WTC11 (cell line): ENCODE measurements at regions not wholly inside any gene's neighbourhood (a gene's known extent, or its start where the extent isn't known, plus 50 kb on each side); places are given as distances from the start of the nearest gene placed in this dataset.

ENCODE experiments used
- ATAC-seq: fragments of 200-7000 bp; cut with Tn5 transposase; 2 replicates; pipeline ENCODE4 v1.10.0; 2021; ENCODE audit warnings: mild to moderate bottlenecking, moderate library complexity
- CTCF ChIA-PET: fragments of 300-600 bp; sonication (Branson Sonifier 250); formaldehyde crosslinking; loops from one replicate; lab custom pipeline; 2021; ENCODE audit warnings: antibody characterized with exemption; lab: Charles Lee
- POLR2A ChIA-PET: fragments of 350-600 bp; sonication (Branson Sonifier 250); formaldehyde crosslinking; loops from one replicate; lab custom pipeline; 2021; ENCODE audit warnings: antibody characterized with exemption; lab: Charles Lee
- DNase-seq: peaks from one replicate; pipeline ENCODE4 v3.0.0; 2021; ENCODE audit warnings: low spot score
- H3K27ac Mint-ChIP-seq: 2 replicates; pipeline ENCODE4 v1.8.0; 2021; ENCODE audit warnings: mixed read lengths
- H3K27me3 Mint-ChIP-seq: 2 replicates; pipeline ENCODE4 v1.8.0; 2021; ENCODE audit warnings: low read depth, mild to moderate bottlenecking, moderate library complexity, mixed read lengths
- H3K36me3 Mint-ChIP-seq: 2 replicates; pipeline ENCODE4 v1.8.0; 2021; ENCODE audit warnings: mixed read lengths
- H3K4me1 Mint-ChIP-seq: 2 replicates; pipeline ENCODE4 v1.8.0; 2022; ENCODE audit warnings: mixed read lengths
- H3K4me3 Mint-ChIP-seq: 2 replicates; pipeline ENCODE4 v1.8.0; 2021; ENCODE audit warnings: mild to moderate bottlenecking, moderate library complexity, mixed read lengths
- H3K9me3 Mint-ChIP-seq: 2 replicates; pipeline ENCODE4 v1.8.0; 2021; ENCODE audit warnings: mixed read lengths
- ATF3 ChIP-seq: sonication (generic); formaldehyde crosslinking; conservative IDR thresholded peaks from 2 replicates; pipeline ENCODE4 v1.8.1; 2022; ENCODE audit warnings: mild to moderate bottlenecking, missing genetic modification reagents
- ATF6 ChIP-seq: sonication (generic); formaldehyde crosslinking; IDR thresholded peaks from 2 replicates; pipeline ENCODE4 v1.8.1; 2023; ENCODE audit warnings: mild to moderate bottlenecking, missing genetic modification reagents
- CDX4 ChIP-seq: fragments of 250-450 bp; sonication (Bioruptor Pico); IDR thresholded peaks from 2 replicates; pipeline ENCODE4 v1.9.0; 2021; ENCODE audit warnings: moderate library complexity, mild to moderate bottlenecking, inconsistent platforms, borderline replicate concordance
- E2F1 ChIP-seq: sonication (generic); formaldehyde crosslinking; IDR thresholded peaks from 2 replicates; pipeline ENCODE4 v1.8.0; 2022; ENCODE audit warnings: mild to moderate bottlenecking, missing genetic modification reagents
- E2F4 ChIP-seq: sonication (generic); formaldehyde crosslinking; IDR thresholded peaks from 2 replicates; pipeline ENCODE4 v1.8.1; 2022; ENCODE audit warnings: low read depth, mild to moderate bottlenecking, moderate library complexity, missing genetic modification reagents, borderline replicate concordance
- ETV6 ChIP-seq: sonication (generic); formaldehyde crosslinking; IDR thresholded peaks from 2 replicates; pipeline ENCODE4 v1.8.1; 2022; ENCODE audit warnings: mild to moderate bottlenecking, missing genetic modification reagents
- FOXK1 ChIP-seq: sonication (generic); formaldehyde crosslinking; IDR thresholded peaks from 2 replicates; pipeline ENCODE4 v1.8.0; 2022; ENCODE audit warnings: mild to moderate bottlenecking, moderate library complexity, missing genetic modification reagents
- FOXP1 ChIP-seq: sonication (generic); formaldehyde crosslinking; IDR thresholded peaks from 2 replicates; pipeline ENCODE4 v1.8.0; 2022; ENCODE audit warnings: missing genetic modification reagents, mild to moderate bottlenecking, moderate library complexity, borderline replicate concordance
- IRF1 ChIP-seq: sonication (generic); formaldehyde crosslinking; IDR thresholded peaks from 2 replicates; pipeline ENCODE4 v1.8.0; 2023; ENCODE audit warnings: missing genetic modification reagents
- KAT7 ChIP-seq: sonication (generic); formaldehyde crosslinking; IDR thresholded peaks from 2 replicates; pipeline ENCODE4 v1.8.1; 2023; ENCODE audit warnings: missing genetic modification reagents, mild to moderate bottlenecking, borderline replicate concordance
- MAX ChIP-seq: sonication (generic); formaldehyde crosslinking; IDR thresholded peaks from 2 replicates; pipeline ENCODE4 v1.8.0; 2022; ENCODE audit warnings: mild to moderate bottlenecking, missing genetic modification reagents
- MXD4 ChIP-seq: fragments of 250-450 bp; sonication (Bioruptor Pico); IDR thresholded peaks from 2 replicates; pipeline ENCODE4 v1.8.0; 2021; ENCODE audit warnings: mild to moderate bottlenecking, moderate library complexity, borderline replicate concordance
- NFE2L1 ChIP-seq: sonication (generic); formaldehyde crosslinking; IDR thresholded peaks from 2 replicates; pipeline ENCODE4 v1.8.1; 2023; ENCODE audit warnings: missing genetic modification reagents
- NR2C2 ChIP-seq: sonication (generic); formaldehyde crosslinking; IDR thresholded peaks from 2 replicates; pipeline ENCODE4 v1.8.0; 2022; ENCODE audit warnings: mild to moderate bottlenecking, missing genetic modification reagents
- PRRX2 ChIP-seq: fragments of 250-450 bp; sonication (Bioruptor Pico); IDR thresholded peaks from 2 replicates; pipeline ENCODE4 v1.8.0; 2021; ENCODE audit warnings: mild to moderate bottlenecking
- TEAD4 ChIP-seq: sonication (generic); formaldehyde crosslinking; IDR thresholded peaks from 2 replicates; pipeline ENCODE4 v1.8.0; 2022; ENCODE audit warnings: mild to moderate bottlenecking, missing genetic modification reagents
- ZNF219 ChIP-seq: sonication (generic); formaldehyde crosslinking; IDR thresholded peaks from 2 replicates; pipeline ENCODE4 v1.8.0; 2023; ENCODE audit warnings: missing genetic modification reagents, mild to moderate bottlenecking, borderline replicate concordance
- ZNF232 ChIP-seq: sonication (generic); formaldehyde crosslinking; IDR thresholded peaks from 2 replicates; pipeline ENCODE4 v1.8.0; 2022; ENCODE audit warnings: mild to moderate bottlenecking, missing genetic modification reagents
- ZNF317 ChIP-seq: sonication (generic); formaldehyde crosslinking; IDR thresholded peaks from 2 replicates; pipeline ENCODE4 v1.8.1; 2023; ENCODE audit warnings: low read depth, mild to moderate bottlenecking, moderate library complexity, missing genetic modification reagents, borderline replicate concordance
- ZNF416 ChIP-seq: fragments of 250-450 bp; sonication (Bioruptor Pico); IDR thresholded peaks from 2 replicates; pipeline ENCODE4 v1.9.0; 2021; ENCODE audit warnings: mild to moderate bottlenecking, inconsistent platforms
- ZNF425 ChIP-seq: fragments of 250-450 bp; sonication (Bioruptor Pico); conservative IDR thresholded peaks from 2 replicates; pipeline ENCODE4 v1.9.0; 2021; ENCODE audit warnings: mild to moderate bottlenecking

- CTCF ChIA-PET: interaction anchor here (1.7 to 2.2 kb wide), 2 partner anchors 8 to 10 kb away, joined by 8 read pairs; no protein-coding TSS in a partner anchor
- Mint-ChIP-seq H3K27ac (peak overlapping the region; percentile 96), H3K36me3 (no peaks in the 10 kb centered on the region; the same call in 1 of the 2 replicates), H3K4me3 (peak overlapping the region; percentile 89), H3K27me3 (no peaks in the 10 kb centered on the region; the same call in 1 of the 2 replicates), H3K9me3 (no peaks in the 10 kb centered on the region), H3K4me1 (peaks cover 32% of the 10 kb centered on the region)
- DNase-seq (peak; percentile 54), ATAC-seq (peak; percentile 21)
- POLR2A ChIA-PET: interaction anchor here (7.4 kb wide), 1 partner anchor 10 kb away, joined by 58 read pairs; no protein-coding TSS in a partner anchor
- TF ChIP-seq MXD4 (CRISPR knock-in tag) (no peak), ATF6 (CRISPR knock-in tag) (no peak), KAT7 (CRISPR knock-in tag) (no peak), ZNF416 (0 out of 2 replicates have a peak, but pooled peaks have one; percentile 8), E2F1 (no peak), ZNF425 (CRISPR knock-in tag) (no peak), MAX (CRISPR knock-in tag) (peak; percentile 58; the same call in 1 of the 2 replicates), TEAD4 (CRISPR knock-in tag) (no peak), IRF1 (CRISPR knock-in tag) (no peak), NFE2L1 (CRISPR knock-in tag) (no peak), ETV6 (0 out of 2 replicates have a peak, but pooled peaks have one; percentile 22), E2F4 (CRISPR knock-in tag) (no peak), ZNF317 (CRISPR knock-in tag) (no peak)
Measured at GRCh38 chrX:40158036-40158706, 60.4 kb upstream of the BCOR start.

- H3K4me1 Mint-ChIP-seq: peaks cover 30% of the 10 kb centered on the region
- TF ChIP-seq PRRX2 (CRISPR knock-in tag) (no peak), ATF3 (CRISPR knock-in tag) (no peak), ZNF232 (CRISPR knock-in tag) (no peak), CDX4 (CRISPR knock-in tag) (no peak), ETV6 (0 out of 2 replicates have a peak, but pooled peaks have one; percentile 27), NR2C2 (no peak), FOXP1 (CRISPR knock-in tag) (no peak), FOXK1 (CRISPR knock-in tag) (peak; percentile 77), ZNF219 (no peak)
Measured at GRCh38 chrX:40157228-40158035, 59.7 kb upstream of the BCOR start.

More at GRCh38 chrX:40157228-40158035, 59.7 kb upstream of the BCOR start:
- peak overlapping the region; percentile 89 for H3K4me3 Mint-ChIP-seq
- peak overlapping the region; percentile 96 for H3K27ac Mint-ChIP-seq
- ATAC-seq: peak; percentile 40
- DNase-seq: peak; percentile 32
- ChIA-PET CTCF (interaction anchor here (0.8 to 2.2 kb wide), 6 partner anchors 9 to 110 kb away, joined by 3 to 8 read pairs (median 4); partner anchors contain the start of gene BCOR), POLR2A (interaction anchor here (0.9 to 7.4 kb wide), 6 partner anchors 10 to 144 kb away, joined by 3 to 58 read pairs (median 3); no protein-coding TSS in a partner anchor)
- H3K9me3 Mint-ChIP-seq: no peaks in the 10 kb centered on the region
- H3K36me3 Mint-ChIP-seq: no peaks in the 10 kb centered on the region; the same call in 1 of the 2 replicates
- H3K27me3 Mint-ChIP-seq: no peaks in the 10 kb centered on the region; the same call in 1 of the 2 replicates
